Trophoblast cell (in vitro differentiated cells and primary cell): ENCODE measurements at regions not wholly inside any gene's neighbourhood (a gene's known extent, or its start where the extent isn't known, plus 50 kb on each side); places are given as distances from the start of the nearest gene placed in this dataset.

Source experiments
- DNase-seq, 2 donors: peaks; one replicate each; pipeline ENCODE4 v3.0.0-alpha.2; 2016
- H2AFZ ChIP-seq: 2 replicates; pipeline ENCODE4 v1.6.1; 2013; ENCODE audit warnings: low read length, moderate library complexity, mild to moderate bottlenecking; ENCODE audit not compliant: insufficient read depth, poor library complexity
- H2AK5ac ChIP-seq: 2 replicates; pipeline ENCODE4 v1.6.1; 2013; ENCODE audit warnings: mild to moderate bottlenecking, low read length
- H2BK120ac ChIP-seq: 2 replicates; pipeline ENCODE4 v1.6.1; 2013; ENCODE audit warnings: low read length, mild to moderate bottlenecking, moderate library complexity; ENCODE audit not compliant: insufficient read depth, poor library complexity
- H2BK12ac ChIP-seq: 2 replicates; pipeline ENCODE4 v1.6.1; 2013; ENCODE audit warnings: mild to moderate bottlenecking, low read length, moderate library complexity
- H2BK5ac ChIP-seq: 2 replicates; pipeline ENCODE4 v1.6.1; 2013; ENCODE audit warnings: low read length, low read depth, moderate library complexity, mild to moderate bottlenecking; ENCODE audit not compliant: poor library complexity
- H3K14ac ChIP-seq: 2 replicates; pipeline ENCODE4 v1.6.1; 2013; ENCODE audit warnings: mild to moderate bottlenecking, low read length
- H3K18ac ChIP-seq: 2 replicates; pipeline ENCODE4 v1.6.1; 2013; ENCODE audit warnings: mild to moderate bottlenecking, low read length
- H3K23ac ChIP-seq: 2 replicates; pipeline ENCODE4 v1.6.1; 2013; ENCODE audit warnings: low read length
- H3K27ac ChIP-seq: 2 replicates; pipeline ENCODE4 v1.5.1; 2013; ENCODE audit warnings: low read depth, mild to moderate bottlenecking, inconsistent platforms, low read length, moderate library complexity
- H3K27me3 ChIP-seq: 2 replicates; pipeline ENCODE4 v1.6.1; 2013; ENCODE audit warnings: inconsistent platforms, mild to moderate bottlenecking, low read length, moderate library complexity; ENCODE audit not compliant: insufficient read depth
- H3K36me3 ChIP-seq, 2 experiments: 1 replicate in 1 of 2; 2 replicates in 1 of 2; pipeline ENCODE4 v1.6.1; 2013; ENCODE audit warnings: low read length in 2 of 2, mild to moderate bottlenecking in 2 of 2, moderate library complexity in 1 of 2; ENCODE audit not compliant: insufficient read depth in 2 of 2, control insufficient read depth in 1 of 2
- H3K4ac ChIP-seq: 2 replicates; pipeline ENCODE4 v1.6.1; 2013; ENCODE audit warnings: low read depth, mild to moderate bottlenecking, low read length, moderate library complexity
- H3K4me1 ChIP-seq, 2 experiments: 1 replicate in 1 of 2; 2 replicates in 1 of 2; pipeline ENCODE4 v1.6.1; 2013; ENCODE audit warnings: low read length in 2 of 2, mild to moderate bottlenecking in 2 of 2, moderate library complexity in 1 of 2; ENCODE audit not compliant: insufficient read depth in 2 of 2, control insufficient read depth in 1 of 2
- H3K4me2 ChIP-seq: 2 replicates; pipeline ENCODE4 v1.6.1; 2013; ENCODE audit warnings: inconsistent platforms, mild to moderate bottlenecking, low read length, moderate library complexity
- H3K4me3 ChIP-seq: 2 replicates; pipeline ENCODE4 v1.5.1; 2013; ENCODE audit warnings: mild to moderate bottlenecking, low read depth, low read length, inconsistent platforms
- H3K79me1 ChIP-seq: one replicate; pipeline ENCODE4 v1.6.1; 2013; ENCODE audit warnings: low read length
- H3K79me2 ChIP-seq: 2 replicates; pipeline ENCODE4 v1.6.1; 2013; ENCODE audit warnings: low read length, mild to moderate bottlenecking; ENCODE audit not compliant: control insufficient read depth, insufficient read depth, poor library complexity
- H3K9ac ChIP-seq: 2 replicates; pipeline ENCODE4 v1.6.1; 2013; ENCODE audit warnings: mild to moderate bottlenecking, low read length
- H3K9me3 ChIP-seq: 2 replicates; pipeline ENCODE4 v1.6.1; 2013; ENCODE audit warnings: low read depth, mild to moderate bottlenecking, control low read depth, inconsistent platforms, low read length; ENCODE audit not compliant: insufficient read depth
- H4K12ac ChIP-seq: 2 replicates; pipeline ENCODE4 v1.6.1; 2013; ENCODE audit warnings: low read depth, mild to moderate bottlenecking, low read length, moderate library complexity
- H4K8ac ChIP-seq: 2 replicates; pipeline ENCODE4 v1.6.1; 2013; ENCODE audit warnings: low read depth, mild to moderate bottlenecking, low read length, moderate library complexity
- H4K91ac ChIP-seq: one replicate; pipeline ENCODE4 v1.6.1; 2013; ENCODE audit warnings: low read depth, mild to moderate bottlenecking, low read length, moderate library complexity
- WGBS: extraction: QIAGEN DNeasy Blood & Tissue Kit; methylation state at CpG from one replicate; pipeline ENCODE4 v1.1.7; 2013; ENCODE audit warnings: missing lambda C conversion rate; ENCODE audit not compliant: insufficient read length, insufficient coverage; ENCODE audit errors: extremely low coverage; 5-methylcytosine and 5-hydroxymethylcytosine counted together

- no CpG with 5 or more reads among the region's 3 CpGs for WGBS
These were observed 511.1 kb downstream of the PSAT1 start for GRCh38 chr9:78808048-78808447.

DNA sequence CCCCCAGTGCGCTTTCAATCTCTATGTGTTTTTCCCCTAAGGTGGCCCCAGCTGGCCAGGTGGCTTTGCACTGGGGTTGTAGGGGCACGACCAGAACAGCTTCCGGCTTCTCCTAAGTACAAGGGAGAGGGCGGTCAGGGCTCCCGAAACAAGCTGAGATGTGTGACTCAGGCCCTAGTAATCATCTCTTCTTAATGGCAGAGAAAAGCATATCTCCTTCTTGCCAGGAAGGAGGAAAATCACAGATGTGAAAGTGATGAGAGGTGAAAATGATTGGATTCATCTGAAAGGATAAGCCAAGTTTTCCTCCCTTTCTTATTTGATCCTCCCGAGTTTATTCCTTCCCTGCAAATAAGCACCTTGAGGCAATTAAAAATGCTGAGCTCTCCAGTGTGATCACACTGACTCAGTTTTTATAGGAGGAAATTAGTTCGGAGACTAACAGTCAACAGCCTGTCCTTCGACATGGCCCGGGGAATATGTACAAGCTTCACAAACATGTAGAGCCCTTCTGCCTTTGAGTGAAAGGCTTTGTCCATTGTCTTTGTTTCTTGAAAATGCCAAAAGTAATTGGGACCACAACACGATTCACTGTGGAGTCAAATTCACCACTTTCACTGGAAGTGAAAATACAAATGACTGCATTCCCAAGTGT, 514.8 kb downstream of the PSAT1 start:
- H3K4me2 ChIP-seq = no peak overlapping the region
- H2AK5ac ChIP-seq = no peak overlapping the region
- no peak for DNase-seq
- H3K27ac ChIP-seq = no peak overlapping the region
- no peak overlapping the region for H4K8ac ChIP-seq
- no peak overlapping the region for H2BK120ac ChIP-seq
- H3K9me3 ChIP-seq = no peaks in the 10 kb centered on the region
- no peak overlapping the region for H4K12ac ChIP-seq
- no peaks in the 10 kb centered on the region for H3K79me2 ChIP-seq
- H3K4me1 ChIP-seq = no peaks in the 10 kb centered on the region
- no peak overlapping the region for H3K4ac ChIP-seq
- no peaks in the 10 kb centered on the region for H3K27me3 ChIP-seq
- H4K91ac ChIP-seq = no peak overlapping the region
- H3K14ac ChIP-seq = no peak overlapping the region
- H2BK5ac ChIP-seq = no peak overlapping the region
- no peak overlapping the region for H3K18ac ChIP-seq
- no CpG with 5 or more reads among the region's 10 CpGs for WGBS
- H3K23ac ChIP-seq = no peak overlapping the region
- H2BK12ac ChIP-seq = no peak overlapping the region
- H2AFZ ChIP-seq = no peak overlapping the region
- H3K9ac ChIP-seq = no peak overlapping the region
- H3K4me3 ChIP-seq = no peak overlapping the region
- no peaks in the 10 kb centered on the region for H3K79me1 ChIP-seq
- no peaks in the 10 kb centered on the region for H3K36me3 ChIP-seq

More at GRCh38 chr9:78808048-78808447, 511.1 kb downstream of the PSAT1 start:
- Histone ChIP-seq H2BK12ac (no peak overlapping the region), H2BK5ac (no peak overlapping the region), H3K27ac (no peak overlapping the region), H3K23ac (no peak overlapping the region), H3K4ac (no peak overlapping the region), H3K9ac (peak overlapping the region; percentile 42), H2AFZ (no peak overlapping the region), H3K79me1 (no peaks in the 10 kb centered on the region), H4K91ac (no peak overlapping the region), H3K9me3 (no peaks in the 10 kb centered on the region), H3K27me3 (no peaks in the 10 kb centered on the region), H2AK5ac (no peak overlapping the region), H4K12ac (no peak overlapping the region), H4K8ac (no peak overlapping the region), H2BK120ac (no peak overlapping the region), H3K4me2 (no peak overlapping the region), H3K18ac (no peak overlapping the region), H3K4me3 (no peak overlapping the region), H3K79me2 (no peaks in the 10 kb centered on the region), H3K14ac (no peak overlapping the region), H3K4me1 (no peaks in the 10 kb centered on the region), H3K36me3 (no peaks in the 10 kb centered on the region)
- DNase-seq = no peak

DNA sequence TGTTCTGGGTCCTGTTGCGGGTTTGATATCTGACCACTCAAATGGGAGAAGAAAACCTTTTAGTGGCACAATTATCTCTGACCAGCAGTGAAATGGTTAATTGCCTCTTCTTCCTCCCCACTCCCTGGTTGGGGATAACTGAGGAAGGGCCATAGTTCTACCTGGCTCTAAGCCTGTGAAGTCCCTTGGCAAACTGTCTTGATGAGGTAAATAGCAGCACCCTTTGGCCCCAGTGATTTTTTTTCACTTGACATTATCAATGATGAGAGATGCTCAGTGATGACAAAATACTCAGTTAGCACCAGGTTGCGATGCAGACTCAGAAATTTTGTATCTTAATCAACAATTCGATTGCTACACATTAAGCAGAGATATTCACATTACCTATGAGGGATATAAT, 515.7 kb downstream of the PSAT1 start:
- Histone ChIP-seq H2AK5ac (no peak overlapping the region), H3K27me3 (no peaks in the 10 kb centered on the region), H4K12ac (no peak overlapping the region), H3K9me3 (no peaks in the 10 kb centered on the region), H4K91ac (no peak overlapping the region), H3K4me1 (no peaks in the 10 kb centered on the region), H3K9ac (no peak overlapping the region), H3K27ac (no peak overlapping the region), H3K4me3 (no peak overlapping the region), H2AFZ (no peak overlapping the region), H3K79me1 (no peaks in the 10 kb centered on the region), H2BK5ac (no peak overlapping the region), H3K4me2 (no peak overlapping the region), H3K4ac (no peak overlapping the region), H2BK120ac (no peak overlapping the region), H4K8ac (no peak overlapping the region), H3K18ac (no peak overlapping the region), H3K36me3 (no peaks in the 10 kb centered on the region), H2BK12ac (no peak overlapping the region), H3K79me2 (no peaks in the 10 kb centered on the region), H3K14ac (no peak overlapping the region), H3K23ac (no peak overlapping the region)
- DNase-seq = no peak
- WGBS = no CpG with 5 or more reads among the region's 3 CpGs

DNA sequence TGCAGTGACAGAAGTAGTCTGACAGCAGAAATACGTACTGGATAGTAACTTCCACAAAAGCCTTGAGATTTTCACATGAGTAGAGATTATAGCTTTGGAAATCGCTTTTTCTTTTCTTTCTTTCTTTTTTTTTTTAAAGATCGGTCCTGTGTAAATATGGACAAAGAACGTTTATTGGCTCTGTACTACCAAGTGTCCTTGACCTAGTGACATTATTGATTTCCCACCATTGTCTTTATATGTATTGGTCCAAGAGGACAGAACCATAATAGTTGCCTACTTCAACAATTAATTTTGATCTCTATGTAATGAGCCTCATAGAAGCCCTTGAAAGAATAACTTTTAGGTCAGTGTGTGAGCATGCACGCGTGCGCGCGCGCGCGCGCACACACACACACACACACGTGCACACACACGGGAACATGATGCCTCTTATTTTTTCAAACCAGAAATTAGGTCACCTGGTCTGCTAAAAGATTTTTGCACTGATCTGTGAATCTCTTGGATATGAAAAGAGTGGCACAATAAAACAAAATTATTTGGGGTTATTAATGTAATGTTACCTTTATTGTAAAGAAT, 516.8 kb downstream of the PSAT1 start:
- Histone ChIP-seq H3K36me3 (no peaks in the 10 kb centered on the region), H3K27me3 (no peaks in the 10 kb centered on the region), H3K27ac (no peak overlapping the region), H3K4ac (no peak overlapping the region), H3K4me3 (no peak overlapping the region), H2BK5ac (no peak overlapping the region), H2BK12ac (no peak overlapping the region), H3K4me1 (no peaks in the 10 kb centered on the region), H3K79me1 (no peaks in the 10 kb centered on the region), H4K12ac (no peak overlapping the region), H3K23ac (no peak overlapping the region), H3K18ac (no peak overlapping the region), H3K79me2 (no peaks in the 10 kb centered on the region), H4K8ac (no peak overlapping the region), H3K9ac (no peak overlapping the region), H3K9me3 (no peaks in the 10 kb centered on the region), H3K4me2 (no peak overlapping the region), H2AK5ac (no peak overlapping the region), H2AFZ (no peak overlapping the region), H2BK120ac (no peak overlapping the region), H4K91ac (no peak overlapping the region), H3K14ac (no peak overlapping the region)
- DNase-seq = no peak
- WGBS = no CpG with 5 or more reads among the region's 15 CpGs
